GM13976 (cell line): ENCODE measurements at regions not wholly inside any gene's neighbourhood (a gene's known extent, or its start where the extent isn't known, plus 50 kb on each side); places are given as distances from the start of the nearest gene placed in this dataset.

Experiments used
- DNase-seq: peaks from one replicate; pipeline ENCODE4 v3.0.0; 2012; ENCODE audit warnings: low spot score
- in situ Hi-C: fragments of 300-500 bp; cut with MboI; formaldehyde crosslinking; loops from one replicate; pipeline ENCODE4 v1.12.0; 2022; ENCODE audit warnings: low sequenced_read_pairs, mixed read lengths, inconsistent platforms; ENCODE audit not compliant: unreplicated experiment
- TF ChIP-seq, protein P1 (sequence below): IDR thresholded peaks from 2 replicates; pipeline ENCODE4 v1.5.1; 2012; ENCODE audit warnings: borderline replicate concordance, mild to moderate bottlenecking; ENCODE audit not compliant: insufficient read depth; ENCODE audit errors: extremely low read depth, missing control alignments, control extremely low read depth

DNA sequence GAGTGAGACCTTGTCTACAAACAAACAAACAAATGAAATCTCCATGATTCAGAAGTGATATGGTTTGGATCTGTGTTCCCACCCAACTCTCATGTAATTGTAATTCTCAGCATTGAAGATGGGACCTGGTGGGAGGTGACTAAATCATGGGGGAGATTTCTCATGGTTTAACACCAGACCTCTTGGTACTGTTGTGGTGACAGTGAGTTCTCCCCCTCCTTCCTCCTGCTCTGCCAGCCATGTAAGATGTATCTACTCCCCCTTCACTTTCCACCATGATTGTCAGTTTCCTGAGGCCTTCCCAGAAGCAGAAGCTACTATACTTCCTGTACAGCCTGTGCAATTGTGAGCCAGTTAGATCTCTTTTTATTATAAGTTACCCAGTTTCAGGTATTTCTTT, 438.4 kb upstream of the THBS1 start:
- TF ChIP-seq, protein P1, sequence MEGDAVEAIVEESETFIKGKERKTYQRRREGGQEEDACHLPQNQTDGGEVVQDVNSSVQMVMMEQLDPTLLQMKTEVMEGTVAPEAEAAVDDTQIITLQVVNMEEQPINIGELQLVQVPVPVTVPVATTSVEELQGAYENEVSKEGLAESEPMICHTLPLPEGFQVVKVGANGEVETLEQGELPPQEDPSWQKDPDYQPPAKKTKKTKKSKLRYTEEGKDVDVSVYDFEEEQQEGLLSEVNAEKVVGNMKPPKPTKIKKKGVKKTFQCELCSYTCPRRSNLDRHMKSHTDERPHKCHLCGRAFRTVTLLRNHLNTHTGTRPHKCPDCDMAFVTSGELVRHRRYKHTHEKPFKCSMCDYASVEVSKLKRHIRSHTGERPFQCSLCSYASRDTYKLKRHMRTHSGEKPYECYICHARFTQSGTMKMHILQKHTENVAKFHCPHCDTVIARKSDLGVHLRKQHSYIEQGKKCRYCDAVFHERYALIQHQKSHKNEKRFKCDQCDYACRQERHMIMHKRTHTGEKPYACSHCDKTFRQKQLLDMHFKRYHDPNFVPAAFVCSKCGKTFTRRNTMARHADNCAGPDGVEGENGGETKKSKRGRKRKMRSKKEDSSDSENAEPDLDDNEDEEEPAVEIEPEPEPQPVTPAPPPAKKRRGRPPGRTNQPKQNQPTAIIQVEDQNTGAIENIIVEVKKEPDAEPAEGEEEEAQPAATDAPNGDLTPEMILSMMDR: no peak
- in situ Hi-C loops: no loop called here
- no peak for DNase-seq

DNA sequence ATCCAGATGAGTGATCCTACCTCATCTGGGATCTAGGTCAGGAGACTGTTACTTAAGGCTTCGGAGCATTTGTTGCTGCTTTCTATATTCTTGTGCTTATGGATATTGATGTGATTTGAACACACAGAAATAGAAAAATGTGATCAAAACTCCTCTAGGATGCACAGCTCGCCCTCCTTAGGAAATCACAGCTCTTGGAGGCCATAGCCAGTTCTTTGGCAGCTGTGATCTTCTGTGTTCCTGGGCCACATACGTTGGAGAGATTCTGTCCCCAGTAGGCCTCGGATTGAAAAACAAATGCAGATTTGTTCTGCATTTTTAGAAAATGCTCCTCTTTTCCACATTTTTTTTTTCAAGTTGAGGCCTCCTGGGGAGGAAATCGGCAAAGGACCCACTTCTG, 437.4 kb upstream of the THBS1 start:
- in situ Hi-C loops: no loop called here
- DNase-seq: no peak
- TF ChIP-seq, protein P1: no peak

- TF ChIP-seq, protein P1: no peak
- no peak for DNase-seq
- in situ Hi-C loops: no loop called here
These were observed 436.8 kb upstream of the THBS1 start for GRCh38 chr15:39144051-39144450.

GRCh38 chr15:39144613-39145499, 436.0 kb upstream of the THBS1 start:
- TF ChIP-seq, protein P1: no peak
- in situ Hi-C loops: no loop called here
- DNase-seq: no peak

DNA sequence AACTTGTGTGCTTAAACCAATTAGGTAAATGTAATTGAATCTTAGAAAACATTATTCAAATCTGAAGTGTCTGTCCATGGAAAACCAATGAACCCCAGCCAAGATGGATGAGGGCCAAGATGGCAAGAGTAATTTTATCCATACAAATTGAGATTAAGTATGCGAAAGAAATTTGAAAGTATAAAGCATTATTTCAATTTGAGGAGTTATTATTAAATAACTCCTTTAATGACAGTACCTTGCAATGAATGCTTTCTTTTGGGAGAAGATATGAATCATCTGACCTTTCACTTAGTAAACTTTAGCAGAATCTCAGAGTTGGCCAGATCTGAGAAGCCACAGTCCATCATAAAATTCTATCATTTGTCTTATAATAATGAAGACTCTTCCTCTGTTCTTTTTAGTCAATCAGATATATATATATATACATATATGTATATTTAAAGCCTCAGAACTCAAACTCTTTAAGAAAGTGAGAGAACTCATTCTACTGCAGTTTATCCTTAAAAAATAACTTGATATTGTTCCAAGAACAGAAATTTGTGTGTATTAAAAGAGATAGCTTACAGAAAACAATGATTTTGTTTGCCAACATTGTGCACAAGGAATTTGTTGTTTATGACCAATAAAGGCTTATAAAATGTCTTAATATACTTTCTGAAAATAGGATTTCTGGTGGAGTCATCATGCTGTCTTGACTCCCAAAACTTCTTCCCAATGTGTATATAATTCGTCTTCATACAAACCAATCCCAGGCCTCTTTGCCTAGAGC, 434.8 kb upstream of the THBS1 start:
- no peak for DNase-seq
- in situ Hi-C loops: no loop called here
- TF ChIP-seq, protein P1: no peak

GRCh38 chr15:39149636-39150150, 431.2 kb upstream of the THBS1 start:
- DNase-seq: no peak
- in situ Hi-C loops: no loop called here
- TF ChIP-seq, protein P1: no peak
